NCI-H345 treated with DMSO at 0.1 percent for 48 hours (cell line): ENCODE measurements at regions not wholly inside any gene's neighbourhood (a gene's known extent, or its start where the extent isn't known, plus 50 kb on each side); places are given as distances from the start of the nearest gene placed in this dataset.

ENCODE experiments used
- DNase-seq: peaks from one replicate; lab custom pipeline; 2025; ENCODE audit not compliant: unreplicated experiment; lab: John Stamatoyannopoulos, UW

GRCh38 chr5:8945972-8946371 is 599.9 kb downstream of the SEMA5A start:
- no peak for DNase-seq

- no peak for DNase-seq
Observed at GRCh38 chr5:8949908-8950307, 596.0 kb downstream of the SEMA5A start.

- DNase-seq, result no peak
Observed at GRCh38 chr5:8952147-8952546, 593.7 kb downstream of the SEMA5A start.

- DNase-seq, result no peak
Observed at GRCh38 chr5:8953016-8953415, 592.9 kb downstream of the SEMA5A start.

GRCh38 chr5:8953911-8954438 is 591.9 kb downstream of the SEMA5A start:
- no peak for DNase-seq

GRCh38 chr5:8954801-8955200 is 591.1 kb downstream of the SEMA5A start:
- DNase-seq, result no peak

GRCh38 chr5:8956659-8957058 is 589.2 kb downstream of the SEMA5A start:
- no peak for DNase-seq

- no peak for DNase-seq
Observed at GRCh38 chr5:8958602-8959001, 587.3 kb downstream of the SEMA5A start.

- DNase-seq, result no peak
Observed at GRCh38 chr5:8961219-8961618, 584.7 kb downstream of the SEMA5A start.

GRCh38 chr5:8961956-8962355 is 583.9 kb downstream of the SEMA5A start:
- DNase-seq, result no peak

- no peak for DNase-seq
Observed at GRCh38 chr5:8981016-8981415, 564.9 kb downstream of the SEMA5A start.

GRCh38 chr5:8981496-8981895 is 564.4 kb downstream of the SEMA5A start:
- no peak for DNase-seq

- DNase-seq, result no peak
Observed at GRCh38 chr5:8984386-8984785, 561.5 kb downstream of the SEMA5A start.
